Stomach (tissue), 4 donors: ENCODE measurements at regions not wholly inside any gene's neighbourhood (a gene's known extent, or its start where the extent isn't known, plus 50 kb on each side); places are given as distances from the start of the nearest gene placed in this dataset.
"Not testable (repeated sequence)": the region's sequence is repeated elsewhere in the genome, so short reads cannot be mapped to it uniquely, and the experiment has no call there.

Experiments
- CTCF ChIP-seq, 7 experiments: fragments of 450-650 bp in 4 of 7; fragments of 200-600 bp in 3 of 7; sonication (generic) in 3 of 7; IDR thresholded peaks; one replicate each; pipeline ENCODE4 v1.5.1; 2016 to 2019; ENCODE audit warnings: antibody characterized with exemption in 7 of 7, control low read depth in 2 of 7, mild to moderate bottlenecking in 1 of 7
- EP300 ChIP-seq: sonication (generic); formaldehyde crosslinking; IDR thresholded peaks from one replicate; pipeline ENCODE4 v1.6.1; 2017; ENCODE audit warnings: antibody characterized with exemption
- POLR2A ChIP-seq, 4 donors: fragments of 450-650 bp; IDR thresholded peaks; one replicate each; pipeline ENCODE4 v1.6.1; 2016; ENCODE audit warnings: antibody characterized with exemption in 4 of 4, control low read depth in 2 of 4, mild to moderate bottlenecking in 1 of 4, moderate library complexity in 1 of 4
- POLR2AphosphoS5 ChIP-seq, 3 donors: sonication (generic); formaldehyde crosslinking; IDR thresholded peaks; one replicate each; pipeline ENCODE4 v1.6.1; 2016; ENCODE audit warnings: antibody characterized with exemption in 3 of 3

GRCh38 chr2:91857711-91858110 is 3013.5 kb upstream of the TEKT4 start:
- not testable (repeated sequence) for TF ChIP-seq CTCF (IDR thresholded peaks at IDR 0.05); POLR2AphosphoS5 (IDR thresholded peaks at IDR 0.05); POLR2A (IDR thresholded peaks at IDR 0.05); EP300
